ENCODE measurements at regions not wholly inside any gene's neighbourhood (a gene's known extent, or its start where the extent isn't known, plus 50 kb on each side); places are given as distances from the start of the nearest gene placed in this dataset.

DNA sequence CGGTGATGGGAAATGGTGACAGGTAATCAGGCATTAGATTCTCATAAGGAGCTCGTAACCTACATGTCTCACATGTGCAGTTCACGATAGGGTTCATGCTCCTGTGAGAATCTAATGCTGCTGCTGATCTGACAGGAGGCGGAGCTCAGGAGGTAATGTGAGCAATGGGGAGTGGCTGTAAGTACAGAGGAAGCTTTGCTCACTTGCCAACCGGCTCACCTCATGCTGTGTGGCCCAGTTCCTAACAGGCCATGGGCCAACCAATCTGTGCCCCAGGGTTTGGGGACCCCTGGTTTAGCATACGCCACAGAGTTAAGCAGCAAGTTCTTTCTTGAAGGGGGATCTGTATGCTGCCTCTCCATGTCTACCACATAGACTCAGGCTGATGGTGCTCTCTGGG lies 133.1 kb downstream of the IQUB start:
- DNase-seq (ENCODE audit: low read depth), result no peak

DNA sequence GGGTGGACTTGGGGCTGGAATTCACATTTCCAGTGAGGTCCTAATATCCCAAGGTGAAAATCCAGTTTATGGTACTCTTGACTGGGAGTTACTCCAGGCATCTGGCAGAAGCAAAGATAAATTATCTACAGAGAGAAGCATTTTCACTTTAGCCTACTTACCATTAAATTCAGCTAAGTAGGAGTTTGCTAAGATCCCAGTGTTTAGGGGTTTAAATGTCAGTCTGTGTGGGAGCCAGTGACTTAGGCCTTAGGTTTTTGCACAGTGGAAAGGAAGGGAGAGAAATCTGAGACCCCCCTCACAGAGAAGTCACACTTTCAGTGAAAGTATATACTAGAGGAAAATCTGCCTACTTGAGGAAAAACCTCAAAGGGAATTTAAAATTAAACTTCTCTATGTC lies 134.2 kb downstream of the IQUB start:
- DNase-seq (ENCODE audit: low read depth), result no peak

DNA sequence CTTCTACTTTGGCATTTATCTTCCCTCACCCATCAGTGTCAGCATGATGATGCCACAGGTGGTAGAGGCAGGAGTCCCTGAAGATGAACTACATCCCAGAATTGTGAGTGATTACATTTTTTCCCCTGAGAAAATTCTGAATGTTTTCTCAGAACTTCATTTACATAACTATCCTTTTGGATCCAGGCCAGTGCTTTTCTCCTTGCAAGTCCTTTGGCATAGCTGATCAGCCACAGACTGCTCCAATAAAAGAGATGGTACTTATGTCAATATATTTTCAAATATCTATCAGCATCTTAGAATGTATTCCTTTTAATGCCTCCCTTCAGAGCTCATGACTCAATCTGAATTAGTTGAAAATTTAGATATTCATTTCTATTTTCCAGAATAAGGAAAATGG lies 135.5 kb downstream of the IQUB start:
- DNase-seq (ENCODE audit: low read depth), result no peak

DNA sequence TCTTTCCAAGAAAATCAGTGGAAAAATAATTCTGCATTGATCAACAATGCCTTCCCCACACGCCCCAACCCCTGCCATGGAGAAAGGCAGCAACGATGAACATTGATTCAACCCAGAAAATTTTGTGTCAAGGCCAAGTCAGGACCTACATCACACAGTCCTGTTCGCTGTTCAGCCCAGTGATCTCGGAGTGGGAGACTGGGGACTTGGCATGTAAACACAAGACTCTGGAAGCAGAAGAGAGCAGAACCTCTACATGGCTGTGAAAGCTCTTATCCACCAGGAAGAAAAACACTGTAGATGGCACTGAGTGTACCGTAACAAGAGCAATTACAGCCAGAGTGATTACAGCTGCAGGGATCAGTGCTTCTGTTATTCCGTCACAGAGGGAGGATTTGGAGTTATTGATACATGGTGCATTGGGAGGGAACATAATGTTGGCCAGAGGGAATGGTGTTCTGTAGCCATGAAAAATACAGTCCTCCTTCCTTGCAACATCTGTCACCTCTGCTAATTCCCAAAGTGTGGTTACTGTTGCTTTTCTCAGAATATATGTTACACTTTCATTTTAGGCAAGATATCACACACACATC lies 136.6 kb downstream of the IQUB start:
- DNase-seq (ENCODE audit: low read depth), result no peak

DNA sequence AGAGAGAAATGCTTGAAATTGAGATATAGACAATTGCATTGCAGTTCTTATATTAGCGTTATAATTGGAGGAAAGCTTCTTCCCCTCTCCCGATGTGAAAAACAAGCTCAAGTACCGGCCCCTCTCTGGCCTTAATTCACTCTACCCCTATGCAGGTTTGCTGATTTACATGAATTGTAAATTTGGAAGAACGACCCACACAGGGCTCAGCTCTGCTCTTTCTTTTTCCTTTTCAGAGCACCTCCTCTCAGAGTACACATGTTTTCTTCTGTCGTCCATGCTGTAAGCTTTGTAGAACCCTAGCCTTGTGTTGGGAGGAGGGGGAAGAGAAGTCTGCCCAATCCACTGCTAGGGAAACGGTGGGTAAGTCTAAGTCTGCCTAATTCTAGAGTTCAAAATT lies 140.8 kb downstream of the IQUB start:
- no peak for DNase-seq (ENCODE audit: low read depth)

DNA sequence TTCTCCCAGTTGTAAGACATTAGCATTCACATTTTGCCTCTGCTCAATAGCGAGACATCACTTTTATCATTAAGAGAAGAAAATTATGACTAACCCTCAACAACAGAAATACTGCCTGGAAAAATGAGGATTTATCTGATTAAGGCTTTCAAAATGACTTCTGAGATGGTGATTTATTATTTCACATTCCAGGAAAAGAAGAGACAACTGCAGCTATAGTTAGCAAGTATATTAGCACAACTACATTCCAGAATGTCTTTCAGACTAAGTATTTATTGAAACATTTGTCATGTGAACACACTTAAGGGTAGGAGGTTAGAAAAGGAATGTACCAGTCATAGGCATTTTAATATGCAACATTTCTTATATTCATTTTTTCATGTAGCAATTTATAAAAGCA lies 162.0 kb downstream of the IQUB start:
- DNase-seq (ENCODE audit: low read depth), result no peak

DNA sequence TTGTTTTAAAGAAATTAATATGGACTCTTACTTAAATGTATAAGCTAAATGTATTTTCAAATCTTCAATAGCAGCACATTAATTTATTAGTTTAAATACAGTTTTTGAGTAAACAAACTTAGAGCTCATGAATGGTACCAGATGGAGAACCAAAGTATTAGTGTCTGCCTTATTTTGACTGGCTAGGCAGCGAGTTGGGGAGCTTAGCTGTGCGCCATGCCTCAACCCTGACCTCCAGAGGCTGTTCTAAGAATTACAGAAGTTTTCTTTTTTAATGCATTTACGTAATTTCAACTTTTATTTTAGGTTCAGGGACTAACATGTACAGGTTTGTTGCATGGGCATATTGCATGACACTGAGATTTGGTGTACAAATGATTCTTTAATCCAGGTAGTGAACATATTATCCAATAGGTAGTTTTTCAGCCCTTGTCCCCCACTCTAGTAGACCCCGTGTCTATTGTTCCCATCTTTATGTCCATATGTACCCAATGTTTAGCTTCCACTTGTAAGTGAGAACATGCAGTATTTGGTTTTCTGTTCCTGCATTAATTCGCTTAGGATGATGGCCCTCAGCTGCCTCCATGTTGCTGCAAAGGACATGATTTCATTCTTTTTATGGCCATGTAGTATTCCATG lies 166.8 kb downstream of the IQUB start:
- DNase-seq (ENCODE audit: low read depth), result no peak

DNA sequence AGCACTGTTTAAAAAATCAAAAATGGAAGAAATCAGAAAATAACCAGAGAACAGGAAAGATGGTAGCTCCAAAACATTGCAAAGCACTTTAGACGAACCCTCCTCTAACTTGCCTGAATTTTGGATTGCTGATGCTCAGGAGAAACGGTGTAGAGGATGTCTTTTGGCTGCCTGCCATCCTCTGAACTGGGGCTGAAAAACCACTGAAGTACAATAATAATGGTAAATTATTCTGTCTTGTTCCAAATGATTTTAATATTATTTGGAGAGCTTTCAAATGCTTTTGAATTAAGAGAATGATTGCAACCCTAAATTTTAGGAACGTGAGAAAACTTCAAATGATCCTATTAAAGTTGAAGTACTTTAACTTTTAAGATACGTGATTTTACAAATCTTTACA lies 167.3 kb upstream of the SLC13A1 start:
- no peak for DNase-seq (ENCODE audit: low read depth)

DNA sequence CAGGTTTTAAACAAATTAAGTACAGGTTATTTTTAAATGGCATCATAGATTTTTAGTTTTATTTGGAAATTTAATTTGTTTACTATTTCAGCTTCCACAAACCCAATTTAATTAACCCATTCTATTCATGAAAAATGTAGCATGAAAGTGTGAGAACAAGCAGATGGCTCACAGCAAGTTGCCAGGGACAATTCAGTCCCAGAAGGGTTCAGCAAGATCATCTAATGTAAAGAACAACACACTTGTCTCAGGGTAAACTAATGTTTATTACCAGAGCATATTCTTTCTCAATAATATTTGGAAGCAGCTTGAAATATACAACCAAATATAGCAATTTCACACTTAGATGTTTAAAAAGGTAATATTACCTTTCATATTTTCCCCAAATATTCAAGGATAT lies 166.9 kb upstream of the SLC13A1 start:
- no peak for DNase-seq (ENCODE audit: low read depth)

DNA sequence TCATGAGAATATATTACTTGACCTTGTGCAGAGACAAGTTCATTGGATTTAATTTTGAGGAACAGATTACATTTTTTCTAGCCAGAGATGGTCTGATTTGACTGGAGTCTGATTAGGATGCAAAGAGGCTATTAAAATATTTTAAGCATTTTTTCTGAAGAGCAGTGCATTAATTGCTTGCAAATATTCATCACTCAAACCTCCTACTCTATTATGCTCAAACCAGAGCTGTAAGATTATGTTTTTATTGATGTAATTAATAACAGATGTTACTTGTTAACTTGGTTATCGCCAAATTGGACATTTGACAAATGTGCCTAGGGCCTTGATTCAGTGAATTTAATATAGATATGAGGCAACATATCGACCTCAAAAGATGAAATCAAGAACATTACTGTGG lies 160.9 kb upstream of the SLC13A1 start:
- no peak for DNase-seq (ENCODE audit: low read depth)

DNA sequence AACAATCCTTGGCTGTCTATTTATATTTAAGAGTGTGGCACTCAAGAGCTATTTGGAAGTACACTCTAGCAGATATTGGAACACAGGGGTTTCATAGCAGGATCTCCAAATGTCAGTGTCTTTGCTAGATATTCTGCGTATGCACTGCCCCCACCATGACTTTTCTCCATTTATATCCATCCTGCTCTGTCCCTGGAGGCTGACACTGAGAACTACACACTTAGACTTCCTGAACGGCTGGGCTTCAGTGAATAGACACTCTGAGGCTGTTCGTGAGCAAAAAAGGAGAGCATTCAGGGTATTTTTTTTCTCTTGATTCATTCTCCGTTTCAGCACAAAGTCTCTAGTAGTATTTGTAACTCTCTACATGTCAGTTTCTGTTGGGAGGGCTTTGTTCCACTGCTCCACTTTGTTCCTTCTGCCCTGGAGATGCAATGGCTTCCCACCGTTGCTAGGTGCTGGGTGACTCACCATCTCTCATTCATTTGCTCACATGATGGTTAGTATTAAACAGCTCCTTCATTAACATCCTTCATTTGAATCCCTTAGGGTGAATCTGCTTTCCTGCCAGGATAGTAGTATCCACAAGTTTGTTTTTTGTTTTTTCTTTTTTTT lies 155.9 kb upstream of the SLC13A1 start:
- DNase-seq (ENCODE audit: low read depth), result no peak

DNA sequence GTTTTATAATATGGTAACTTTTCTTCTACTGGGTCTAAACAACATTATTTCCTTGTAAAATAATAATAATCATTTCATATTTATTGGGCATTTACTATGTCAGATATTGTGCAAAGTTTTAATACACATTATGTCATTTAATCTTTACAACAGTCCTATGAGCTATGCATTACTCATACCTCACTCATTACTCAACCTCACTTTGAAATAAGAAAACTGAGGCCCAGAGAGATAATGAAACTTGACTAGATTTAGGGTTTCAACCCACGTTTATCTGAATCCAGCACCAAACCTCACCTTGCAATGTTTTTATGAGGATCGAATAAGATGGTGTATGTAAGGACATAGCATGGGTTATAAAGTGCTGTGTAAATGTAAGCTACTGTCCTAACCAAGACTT lies 153.2 kb upstream of the SLC13A1 start:
- no peak for DNase-seq (ENCODE audit: low read depth)

DNA sequence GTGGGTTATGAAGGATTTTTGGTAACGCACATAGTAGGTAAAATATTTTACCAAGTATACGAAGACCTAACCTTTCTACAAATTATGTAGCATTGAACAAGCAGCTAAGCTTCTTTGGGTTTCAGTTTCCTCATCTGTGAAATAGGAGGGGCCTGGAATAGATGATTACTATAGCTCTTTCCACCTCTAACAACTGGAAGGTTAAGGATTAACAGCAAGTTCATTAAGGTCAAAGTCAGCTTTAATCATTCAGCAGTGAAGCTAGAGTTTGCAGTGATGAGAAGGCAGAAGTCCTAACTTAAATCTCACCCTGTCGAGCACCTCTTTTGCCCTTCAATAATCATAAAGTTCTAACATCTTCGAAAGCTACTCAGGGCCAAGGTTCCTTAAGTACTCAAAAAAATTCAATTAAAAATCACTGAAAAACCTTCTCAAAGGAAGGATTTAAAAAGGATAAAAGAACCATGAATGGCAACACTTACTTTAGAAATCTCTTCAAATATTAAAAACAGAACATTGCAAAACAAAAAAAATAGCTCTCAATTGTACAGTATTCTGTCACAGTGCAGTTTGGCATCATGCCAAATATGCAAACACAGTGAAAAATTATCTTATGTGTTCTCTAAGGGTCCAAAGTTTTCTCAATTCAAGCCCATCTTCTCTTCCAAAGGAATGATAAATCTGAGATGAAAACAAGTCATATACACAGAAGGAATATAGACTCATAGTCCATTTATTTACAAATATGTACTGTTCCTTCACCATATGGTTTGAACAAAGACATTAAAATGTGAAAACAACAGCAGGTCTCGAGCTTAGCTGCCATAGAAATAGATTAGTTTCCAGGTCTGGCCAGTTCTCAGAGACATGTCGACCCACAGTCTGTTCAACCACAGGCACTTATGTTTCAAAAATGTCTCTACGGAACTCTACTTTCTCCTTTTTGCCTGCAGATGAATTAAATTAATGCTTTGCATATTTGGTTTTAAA lies 152.0 kb upstream of the SLC13A1 start:
- no peak for DNase-seq (ENCODE audit: low read depth)

DNA sequence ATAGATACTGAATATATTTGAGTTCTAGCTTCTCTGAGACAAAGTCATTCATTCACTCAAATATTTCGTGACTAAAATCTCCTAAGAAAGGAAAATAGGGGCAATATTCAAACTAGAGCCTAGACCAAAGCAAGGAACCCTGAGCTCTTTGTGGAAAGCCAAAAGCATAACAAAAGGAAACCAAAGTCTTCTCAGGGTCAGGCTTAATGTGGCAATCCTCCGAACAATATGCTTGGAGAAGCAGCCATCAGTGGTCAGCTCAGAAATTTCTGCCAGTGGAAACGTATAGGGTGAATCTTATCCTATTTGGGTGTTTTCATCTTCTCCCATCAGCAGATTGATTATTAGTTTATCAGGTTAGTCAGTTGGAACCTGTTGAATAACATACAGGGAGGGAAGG lies 151.3 kb upstream of the SLC13A1 start:
- DNase-seq (ENCODE audit: low read depth), result no peak

DNA sequence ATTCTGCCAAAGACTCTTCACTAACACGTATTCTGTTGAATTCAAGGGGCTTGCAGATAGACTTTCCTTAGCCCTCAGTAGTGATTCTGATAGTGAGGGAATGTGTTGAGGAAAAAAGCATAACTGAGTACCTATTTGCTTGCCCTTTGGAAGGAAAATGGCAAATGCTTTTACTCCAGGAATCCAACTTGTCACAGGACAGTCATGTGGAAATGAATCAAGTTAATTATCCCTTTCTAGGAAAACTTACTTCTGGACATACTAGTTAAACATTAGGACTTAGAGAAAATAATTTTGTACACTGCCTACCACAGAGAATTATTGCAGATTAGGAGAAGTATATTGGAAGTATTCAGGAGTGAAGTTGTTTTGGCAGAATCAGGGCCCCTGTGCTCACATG lies 148.9 kb upstream of the SLC13A1 start:
- DNase-seq (ENCODE audit: low read depth), result no peak

DNA sequence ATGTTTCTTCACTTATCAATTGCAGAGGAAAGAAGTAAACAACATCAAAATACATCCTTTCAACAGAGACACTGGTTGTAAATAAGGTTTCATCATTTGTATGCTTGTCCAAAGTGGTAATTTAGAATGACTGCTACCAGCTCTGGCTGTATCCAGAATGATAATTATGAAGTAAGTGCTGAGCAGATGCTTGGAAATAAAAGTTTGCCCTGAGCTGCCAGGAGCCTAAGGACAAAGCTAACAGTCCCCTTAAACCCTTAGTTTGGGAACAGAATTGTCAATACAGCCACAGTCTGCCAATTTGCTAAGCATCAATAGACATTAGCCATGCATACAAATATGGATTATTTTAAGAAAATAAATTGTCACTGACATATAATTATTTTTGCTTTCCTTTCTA lies 147.0 kb upstream of the SLC13A1 start:
- no peak for DNase-seq (ENCODE audit: low read depth)

DNA sequence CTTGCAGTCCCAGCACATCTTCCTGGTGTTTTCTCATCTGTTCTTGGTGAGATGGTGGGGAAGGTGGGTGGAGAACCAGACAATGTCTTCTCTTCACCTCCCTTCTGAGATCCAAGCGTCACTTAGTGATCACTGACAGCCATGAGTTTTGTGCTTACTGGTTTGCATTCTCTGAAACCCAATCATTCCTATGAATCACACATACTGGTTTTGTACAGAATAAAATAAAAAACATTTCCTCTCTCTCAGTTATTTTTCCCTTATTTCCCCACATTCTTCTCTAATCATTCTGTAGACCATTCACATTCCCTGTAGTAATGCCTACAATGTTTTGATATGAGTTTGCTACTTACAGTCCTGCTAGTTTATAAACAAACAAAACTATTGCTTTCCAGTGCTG lies 143.8 kb upstream of the SLC13A1 start:
- DNase-seq (ENCODE audit: low read depth), result no peak

DNA sequence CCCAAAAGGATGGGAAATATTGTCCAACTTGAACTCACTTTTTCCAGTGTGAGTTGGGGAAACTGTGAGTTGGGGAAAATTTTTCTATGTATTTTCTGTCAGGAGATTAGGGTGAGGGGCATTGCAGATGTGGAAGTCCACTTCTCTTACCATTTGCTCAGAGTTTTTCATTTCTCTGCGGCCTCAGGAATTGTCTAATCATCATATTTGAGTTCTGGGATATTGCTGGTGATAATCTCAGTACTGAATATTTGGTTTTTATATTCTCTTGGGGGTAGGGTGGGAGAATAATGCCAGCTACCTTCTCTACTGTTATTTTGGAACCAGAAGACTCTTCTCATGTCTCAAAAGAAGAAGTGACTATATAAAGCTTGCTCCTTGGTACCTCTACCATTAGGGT lies 141.3 kb upstream of the SLC13A1 start:
- DNase-seq (ENCODE audit: low read depth), result no peak

DNA sequence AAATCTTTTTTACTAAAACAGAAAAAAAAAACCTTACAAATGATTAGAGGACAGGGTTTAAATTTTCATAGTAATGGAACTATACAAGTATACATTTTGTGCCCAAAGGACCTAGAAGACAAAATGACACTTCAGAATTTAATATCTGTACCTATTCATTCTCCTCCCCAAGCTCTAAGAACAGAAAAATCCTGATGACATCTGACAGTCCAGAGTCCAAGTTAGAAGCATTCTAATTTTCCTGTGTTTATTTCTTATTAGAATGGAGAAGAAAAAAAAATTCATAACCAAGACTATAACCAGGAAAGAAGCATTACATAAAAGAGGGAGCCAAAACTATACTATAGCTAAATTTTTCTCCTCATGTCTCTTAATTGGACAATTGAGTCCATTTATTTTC lies 138.9 kb upstream of the SLC13A1 start:
- DNase-seq (ENCODE audit: low read depth), result no peak

DNA sequence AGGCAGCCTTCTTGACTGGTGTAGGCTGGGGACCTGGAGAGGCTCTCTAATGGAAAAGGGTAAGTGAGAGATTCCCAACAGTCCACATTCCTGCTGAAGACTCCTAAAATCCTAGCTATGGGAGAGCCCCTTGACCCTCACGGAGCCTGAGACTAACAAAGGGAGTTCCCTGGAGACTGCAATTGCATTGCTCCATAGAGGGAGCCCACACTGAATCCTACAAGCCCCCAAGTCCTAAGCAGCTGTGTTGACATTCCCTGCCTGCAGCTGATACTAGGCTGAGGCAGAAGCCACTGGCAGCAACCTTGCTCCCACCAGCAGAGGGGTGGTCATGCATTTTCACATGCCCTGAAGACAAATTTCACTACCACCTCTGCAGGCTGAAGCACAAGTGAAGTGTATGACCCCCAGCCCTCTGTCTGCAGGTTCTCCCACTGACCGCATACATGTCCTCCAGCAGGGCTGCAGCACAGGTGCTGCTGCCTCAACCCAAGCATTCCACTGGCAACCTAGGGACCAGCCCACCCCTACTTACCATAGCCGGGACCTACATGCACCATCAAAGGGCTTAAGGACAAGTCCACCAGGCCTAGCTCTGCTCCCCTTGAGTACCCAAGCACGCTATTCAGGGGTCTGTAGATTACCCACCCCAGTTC lies 130.3 kb upstream of the SLC13A1 start:
- no peak for DNase-seq (ENCODE audit: low read depth)

DNA sequence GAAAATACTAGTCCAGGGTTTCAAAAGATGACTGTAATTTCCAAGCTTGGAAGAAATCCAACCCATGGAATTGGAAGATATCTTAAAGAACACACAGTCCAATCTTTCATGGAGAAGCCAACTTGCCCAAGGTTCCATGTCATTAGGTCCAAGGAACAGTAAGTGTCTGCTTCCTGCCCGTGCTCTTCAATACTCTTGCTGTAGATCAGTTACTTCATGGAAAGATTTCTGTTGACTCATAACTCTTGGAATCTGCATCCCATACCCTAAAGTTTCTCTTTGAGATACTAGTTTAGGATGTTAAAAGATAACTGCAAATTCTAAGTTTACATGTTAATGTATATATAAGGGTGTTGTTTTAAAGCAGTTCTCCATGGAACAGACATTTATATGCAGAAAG lies 127.9 kb upstream of the SLC13A1 start:
- DNase-seq (ENCODE audit: low read depth), result no peak

DNA sequence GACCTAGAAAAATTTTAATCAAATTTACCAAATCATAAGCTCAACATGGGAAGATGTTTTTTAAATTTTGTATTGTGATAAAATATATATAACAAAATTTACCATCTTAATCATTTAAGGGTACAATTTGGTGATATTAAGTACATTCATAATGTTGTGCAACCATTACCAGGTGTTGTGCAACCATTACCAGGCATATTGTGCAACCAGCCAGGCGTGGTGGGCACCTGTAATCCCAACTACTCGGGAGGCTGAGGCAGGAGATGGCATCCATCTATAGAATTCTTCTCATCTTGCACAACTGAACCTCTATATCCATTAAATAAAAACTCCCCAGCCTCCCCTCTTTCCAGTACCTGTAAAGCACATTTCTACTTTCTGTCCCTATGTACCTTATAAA lies 124.5 kb upstream of the SLC13A1 start:
- no peak for DNase-seq (ENCODE audit: low read depth)
